ENCODE measurements at regions not wholly inside any gene's neighbourhood (a gene's known extent, or its start where the extent isn't known, plus 50 kb on each side); places are given as distances from the start of the nearest gene placed in this dataset.
A peak's percentile ranks its signal among the peaks of the same experiment; 100 is the strongest.

DNA sequence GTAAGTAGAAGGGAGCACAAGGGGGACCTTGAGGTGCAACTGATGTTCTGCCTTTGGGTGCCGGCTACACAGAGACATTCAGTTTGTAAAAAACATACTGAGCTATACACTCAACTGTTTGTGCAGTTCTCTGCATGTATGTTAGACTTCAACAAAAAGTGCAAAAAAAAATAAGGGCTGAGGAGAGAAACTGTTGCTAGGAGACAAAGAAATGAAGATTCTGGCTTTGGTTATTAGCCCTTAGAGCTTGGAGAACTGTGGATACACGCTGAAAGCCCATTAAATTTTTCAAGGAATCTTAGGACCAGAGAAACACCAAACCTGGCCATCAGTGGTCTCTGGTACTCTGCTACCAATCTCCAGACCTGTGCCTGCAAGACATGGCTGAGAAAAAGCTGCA lies 207.6 kb upstream of the NSMCE3 start:
- H3K4me1 ChIP-seq (ENCODE audit: insufficient read depth), result no peaks in the 10 kb centered on the region
- DNase-seq (ENCODE audit: extremely low spot score), result no peak
- H3K27ac ChIP-seq (ENCODE audit: low read depth), result no peak overlapping the region
- 92% methylated on average over 2 of the region's 2 CpGs for WGBS
- H3K36me3 ChIP-seq (ENCODE audit: insufficient read depth), result no peaks in the 10 kb centered on the region
- no peak overlapping the region for H3K4me3 ChIP-seq (ENCODE audit: low read depth, low read length)

GRCh38 chr15:29476503-29477080 lies 207.0 kb upstream of the NSMCE3 start:
- WGBS, result 93% methylated on average over 17 of the region's 17 CpGs
- Histone ChIP-seq H3K27ac (ENCODE audit: low read depth) (no peak overlapping the region), H3K4me3 (ENCODE audit: low read depth, low read length) (no peak overlapping the region), H3K4me1 (ENCODE audit: insufficient read depth) (no peaks in the 10 kb centered on the region), H3K36me3 (ENCODE audit: insufficient read depth) (no peaks in the 10 kb centered on the region)
- DNase-seq (ENCODE audit: extremely low spot score), result no peak

- Histone ChIP-seq H3K27ac (ENCODE audit: low read depth) (no peak overlapping the region), H3K4me3 (ENCODE audit: low read depth, low read length) (no peak overlapping the region), H3K36me3 (ENCODE audit: insufficient read depth) (no peaks in the 10 kb centered on the region), H3K4me1 (ENCODE audit: insufficient read depth) (no peaks in the 10 kb centered on the region)
- DNase-seq (ENCODE audit: extremely low spot score), result no peak
- WGBS, result 90% methylated on average over 10 of the region's 10 CpGs
These were observed 205.5 kb upstream of the NSMCE3 start for GRCh38 chr15:29475096-29475495.

DNA sequence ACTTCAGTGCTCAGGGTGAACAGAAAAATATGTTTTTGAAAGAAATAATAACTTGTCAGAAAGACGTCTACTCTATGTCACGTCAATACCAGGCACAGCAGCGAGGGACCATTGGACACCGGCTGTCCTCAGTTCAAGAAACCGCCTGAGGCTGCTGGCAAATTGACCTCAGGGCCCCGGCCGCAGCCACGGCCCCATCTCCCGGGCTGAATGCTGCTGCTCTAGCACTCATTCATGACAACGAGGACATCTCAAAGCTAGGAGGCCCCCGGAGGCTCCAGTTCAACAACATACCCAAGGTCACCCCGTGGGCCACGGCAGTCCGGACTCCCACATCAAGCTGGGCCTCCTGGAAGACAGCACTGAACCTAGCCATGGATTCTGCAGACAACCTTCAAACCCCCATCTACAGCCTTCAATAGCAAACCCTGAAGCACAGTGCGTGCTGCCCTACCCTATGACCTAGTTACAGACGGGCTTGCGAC lies 204.0 kb upstream of the NSMCE3 start:
- 94% methylated on average over 17 of the region's 17 CpGs for whole genome bisulfite sequencing

DNA sequence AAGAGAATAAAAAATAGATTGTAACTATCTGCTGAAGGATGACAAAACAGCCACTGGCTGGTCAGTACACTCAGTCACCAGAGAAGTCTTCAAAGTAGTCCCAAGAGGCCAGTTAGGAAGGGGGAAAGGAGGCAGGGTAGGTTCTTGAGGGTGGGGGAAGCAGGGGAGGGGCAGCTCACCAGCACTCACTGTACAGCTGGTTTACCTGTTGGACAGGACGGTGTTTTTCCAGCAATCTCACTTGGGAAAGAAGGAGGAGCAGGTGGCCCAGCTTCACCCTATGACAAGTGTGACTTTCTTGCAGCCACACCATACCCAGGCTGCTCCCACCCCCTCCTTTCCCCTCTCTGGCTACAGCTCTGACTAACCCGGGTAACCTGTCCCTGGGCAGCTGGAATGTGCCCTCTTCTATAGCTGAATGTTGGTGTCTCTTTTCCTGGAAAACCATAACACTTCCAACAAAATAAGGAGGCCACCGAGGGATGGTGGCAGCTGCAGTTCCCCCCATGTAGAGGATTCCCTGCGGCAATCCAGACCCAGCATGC lies 203.4 kb upstream of the NSMCE3 start:
- H3K4me1 ChIP-seq (ENCODE audit: insufficient read depth), result no peaks in the 10 kb centered on the region
- no peak overlapping the region for H3K27ac ChIP-seq (ENCODE audit: low read depth)
- no peak for DNase-seq (ENCODE audit: extremely low spot score)
- no peak overlapping the region for H3K4me3 ChIP-seq (ENCODE audit: low read depth, low read length)
- 81% methylated on average over 4 of the region's 4 CpGs for WGBS
- H3K36me3 ChIP-seq (ENCODE audit: insufficient read depth), result no peaks in the 10 kb centered on the region

More for the DNA sequence above, 204.0 kb upstream of the NSMCE3 start:
- Histone ChIP-seq H3K27ac (ENCODE audit: low read depth) (no peak overlapping the region), H3K4me1 (ENCODE audit: insufficient read depth) (no peaks in the 10 kb centered on the region), H3K4me3 (ENCODE audit: low read depth, low read length) (no peak overlapping the region), H3K36me3 (ENCODE audit: insufficient read depth) (no peaks in the 10 kb centered on the region)
- no peak for DNase-seq (ENCODE audit: extremely low spot score)

GRCh38 chr15:29471757-29472156 lies 202.1 kb upstream of the NSMCE3 start:
- H3K4me1 ChIP-seq (ENCODE audit: insufficient read depth), result no peaks in the 10 kb centered on the region
- H3K4me3 ChIP-seq (ENCODE audit: low read depth, low read length), result no peak overlapping the region
- DNase-seq (ENCODE audit: extremely low spot score), result no peak
- H3K36me3 ChIP-seq (ENCODE audit: insufficient read depth), result no peaks in the 10 kb centered on the region
- WGBS, result 81% methylated on average over 4 of the region's 4 CpGs
- no peak overlapping the region for H3K27ac ChIP-seq (ENCODE audit: low read depth)

GRCh38 chr15:29471306-29471705 lies 201.7 kb upstream of the NSMCE3 start:
- 89% methylated on average over 13 of the region's 13 CpGs for WGBS
- Histone ChIP-seq H3K4me3 (ENCODE audit: low read depth, low read length) (no peak overlapping the region), H3K36me3 (ENCODE audit: insufficient read depth) (no peaks in the 10 kb centered on the region), H3K27ac (ENCODE audit: low read depth) (no peak overlapping the region), H3K4me1 (ENCODE audit: insufficient read depth) (no peaks in the 10 kb centered on the region)
- no peak for DNase-seq (ENCODE audit: extremely low spot score)

GRCh38 chr15:29470794-29471193 lies 201.2 kb upstream of the NSMCE3 start:
- Histone ChIP-seq H3K4me3 (ENCODE audit: low read depth, low read length) (no peak overlapping the region), H3K27ac (ENCODE audit: low read depth) (no peak overlapping the region), H3K4me1 (ENCODE audit: insufficient read depth) (no peaks in the 10 kb centered on the region), H3K36me3 (ENCODE audit: insufficient read depth) (no peaks in the 10 kb centered on the region)
- 31% methylated on average over 3 of the region's 3 CpGs for WGBS
- DNase-seq (ENCODE audit: extremely low spot score), result no peak

DNA sequence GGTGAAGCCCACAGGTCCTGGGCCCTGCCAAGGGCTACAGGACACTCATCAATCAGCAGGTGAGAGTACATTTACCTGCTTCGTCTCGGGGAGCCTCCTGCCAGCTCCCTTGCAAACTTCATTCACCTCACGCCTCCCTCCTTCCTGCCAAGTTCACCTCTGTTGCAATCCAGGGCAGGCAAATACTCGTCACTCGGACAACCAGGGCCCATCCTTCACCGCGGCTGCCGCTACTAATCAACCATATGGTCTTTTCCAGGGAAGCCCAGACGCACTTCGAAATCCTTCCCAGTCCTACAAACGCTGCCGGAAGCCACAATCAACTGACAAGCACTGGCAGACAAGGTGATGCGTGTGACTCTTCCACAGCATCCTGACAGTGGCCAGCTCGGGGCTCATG lies 200.7 kb upstream of the NSMCE3 start:
- WGBS, result 73% methylated on average over 14 of the region's 14 CpGs
- peak overlapping the region; percentile 66 for H3K27ac ChIP-seq (ENCODE audit: low read depth)
- H3K4me1 ChIP-seq (ENCODE audit: insufficient read depth), result no peaks in the 10 kb centered on the region
- DNase-seq (ENCODE audit: extremely low spot score), result no peak
- H3K36me3 ChIP-seq (ENCODE audit: insufficient read depth), result no peaks in the 10 kb centered on the region
- no peak overlapping the region for H3K4me3 ChIP-seq (ENCODE audit: low read depth, low read length)

GRCh38 chr15:29468899-29469298 lies 199.3 kb upstream of the NSMCE3 start:
- no peak overlapping the region for H3K4me3 ChIP-seq (ENCODE audit: low read depth, low read length)
- no peaks in the 10 kb centered on the region for H3K36me3 ChIP-seq (ENCODE audit: insufficient read depth)
- WGBS, result 75% methylated on average over 10 of the region's 10 CpGs
- no peaks in the 10 kb centered on the region for H3K4me1 ChIP-seq (ENCODE audit: insufficient read depth)
- no peak overlapping the region for H3K27ac ChIP-seq (ENCODE audit: low read depth)
- no peak for DNase-seq (ENCODE audit: extremely low spot score)

DNA sequence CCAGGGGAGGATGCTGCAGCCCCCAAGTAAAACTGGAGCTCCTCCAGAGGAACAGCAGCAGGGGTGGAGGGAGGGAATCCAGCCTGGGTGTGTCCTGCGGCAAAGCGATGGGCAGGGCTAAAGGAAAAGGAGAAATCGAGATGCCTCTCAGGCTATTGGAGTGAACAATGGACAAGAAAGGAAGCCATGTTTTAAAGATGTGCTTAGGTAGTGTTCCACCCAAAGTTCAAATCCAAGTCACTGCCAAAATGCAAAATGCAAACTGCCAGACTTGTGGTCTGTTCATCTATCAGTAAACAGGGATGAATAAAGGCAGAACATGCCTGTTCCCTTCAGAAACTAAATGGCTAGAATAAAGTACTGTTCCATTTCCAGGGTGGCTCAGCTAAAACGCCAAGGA lies 197.5 kb upstream of the NSMCE3 start:
- WGBS, result 91% methylated on average over 4 of the region's 4 CpGs
- no peak for DNase-seq (ENCODE audit: extremely low spot score)

DNA sequence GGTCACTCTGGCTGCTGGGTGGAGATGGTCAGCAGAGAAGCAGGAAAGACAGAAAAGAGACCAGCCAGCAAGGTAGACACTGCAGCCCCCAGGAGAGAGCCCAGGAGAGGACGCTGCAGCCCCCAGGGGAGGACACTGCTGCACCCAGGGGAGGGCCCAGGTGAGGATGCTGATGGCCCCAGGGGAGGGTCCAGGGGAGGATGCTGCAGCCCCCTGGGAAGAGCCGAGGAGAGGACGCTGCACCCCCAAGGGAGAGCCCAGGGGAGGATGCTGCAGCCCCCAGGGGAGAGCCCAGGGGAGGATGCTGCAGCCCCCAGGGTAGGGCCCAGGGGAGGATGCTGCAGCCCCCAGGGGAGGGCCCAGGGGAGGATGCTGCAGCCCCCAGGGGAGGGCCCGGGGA lies 196.7 kb upstream of the NSMCE3 start:
- Histone ChIP-seq H3K4me1 (ENCODE audit: insufficient read depth) (no peaks in the 10 kb centered on the region), H3K4me3 (ENCODE audit: low read depth, low read length) (no peak overlapping the region), H3K36me3 (ENCODE audit: insufficient read depth) (no peaks in the 10 kb centered on the region), H3K27ac (ENCODE audit: low read depth) (no peak overlapping the region)
- 89% methylated on average over 4 of the region's 4 CpGs for WGBS
- DNase-seq (ENCODE audit: extremely low spot score), result no peak

More for the DNA sequence above, 197.5 kb upstream of the NSMCE3 start:
- Histone ChIP-seq H3K4me1 (ENCODE audit: insufficient read depth) (no peaks in the 10 kb centered on the region), H3K36me3 (ENCODE audit: insufficient read depth) (no peaks in the 10 kb centered on the region), H3K27ac (ENCODE audit: low read depth) (no peak overlapping the region), H3K4me3 (ENCODE audit: low read depth, low read length) (no peak overlapping the region)

DNA sequence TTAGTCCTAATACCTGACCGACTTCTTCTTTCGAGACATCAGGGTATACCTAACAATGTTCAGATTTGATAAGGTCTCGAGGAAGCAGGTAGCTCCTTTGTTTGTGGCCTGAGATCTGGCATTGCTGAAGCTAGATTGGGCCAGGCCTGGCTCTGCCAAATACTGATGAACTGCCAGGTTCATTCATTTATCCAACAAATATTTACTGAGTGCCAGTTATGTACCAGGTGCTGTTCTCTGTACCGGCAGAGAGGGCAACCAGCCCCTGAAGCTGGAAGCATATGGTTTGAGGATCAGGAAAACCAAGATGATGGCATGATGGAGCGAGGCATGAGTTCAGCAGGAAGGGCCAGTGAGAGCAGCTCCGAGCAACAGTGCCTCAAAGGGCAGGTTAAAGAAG lies 196.2 kb upstream of the NSMCE3 start:
- DNase-seq (ENCODE audit: extremely low spot score), result no peak
- no peak overlapping the region for H3K27ac ChIP-seq (ENCODE audit: low read depth)
- 78% methylated on average over 6 of the region's 6 CpGs for WGBS
- no peaks in the 10 kb centered on the region for H3K4me1 ChIP-seq (ENCODE audit: insufficient read depth)
- no peak overlapping the region for H3K4me3 ChIP-seq (ENCODE audit: low read depth, low read length)
- H3K36me3 ChIP-seq (ENCODE audit: insufficient read depth), result no peaks in the 10 kb centered on the region

GRCh38 chr15:29465196-29465595 lies 195.6 kb upstream of the NSMCE3 start:
- 30% methylated on average over 3 of the region's 3 CpGs for WGBS
- H3K36me3 ChIP-seq (ENCODE audit: insufficient read depth), result no peaks in the 10 kb centered on the region
- no peak for DNase-seq (ENCODE audit: extremely low spot score)
- no peak overlapping the region for H3K27ac ChIP-seq (ENCODE audit: low read depth)
- no peaks in the 10 kb centered on the region for H3K4me1 ChIP-seq (ENCODE audit: insufficient read depth)
- H3K4me3 ChIP-seq (ENCODE audit: low read depth, low read length), result no peak overlapping the region

DNA sequence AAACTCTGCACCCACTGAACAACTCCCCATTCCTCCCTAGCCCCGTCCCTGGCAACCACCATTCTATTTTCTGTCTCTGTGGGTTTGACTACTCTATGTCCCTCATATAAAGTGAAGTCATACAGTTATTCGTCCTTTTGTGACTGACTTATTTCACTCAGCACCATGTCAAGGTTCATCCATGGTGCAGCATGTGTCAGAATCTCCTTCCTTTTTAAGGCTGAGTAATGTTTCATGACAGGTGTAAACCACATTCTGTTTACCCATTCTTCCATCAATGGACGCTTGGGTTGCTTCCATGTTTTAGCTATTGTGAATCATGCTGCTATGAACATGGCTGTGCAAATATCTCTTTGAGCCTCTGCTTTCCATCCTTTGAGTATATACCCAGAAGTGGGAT lies 192.3 kb upstream of the NSMCE3 start:
- Histone ChIP-seq H3K4me3 (ENCODE audit: low read depth, low read length) (no peak overlapping the region), H3K27ac (ENCODE audit: low read depth) (no peak overlapping the region), H3K36me3 (ENCODE audit: insufficient read depth) (no peaks in the 10 kb centered on the region), H3K4me1 (ENCODE audit: insufficient read depth) (no peaks in the 10 kb centered on the region)
- WGBS, result 89% methylated on average over 3 of the region's 3 CpGs
- no peak for DNase-seq (ENCODE audit: extremely low spot score)

Measured in urinary bladder (tissue), 3 donors.